GM13976 (cell line): ENCODE measurements at regions not wholly inside any gene's neighbourhood (a gene's known extent, or its start where the extent isn't known, plus 50 kb on each side); places are given as distances from the start of the nearest gene placed in this dataset.
"Not testable (repeated sequence)": the region's sequence is repeated elsewhere in the genome, so short reads cannot be mapped to it uniquely, and the experiment has no call there.

Source experiments
- DNase-seq: peaks from one replicate; pipeline ENCODE4 v3.0.0; 2012; ENCODE audit warnings: low spot score
- in situ Hi-C: fragments of 300-500 bp; cut with MboI; formaldehyde crosslinking; loops from one replicate; pipeline ENCODE4 v1.12.0; 2022; ENCODE audit warnings: low sequenced_read_pairs, mixed read lengths, inconsistent platforms; ENCODE audit not compliant: unreplicated experiment
- TF ChIP-seq, protein P1 (sequence below): IDR thresholded peaks from 2 replicates; pipeline ENCODE4 v1.5.1; 2012; ENCODE audit warnings: borderline replicate concordance, mild to moderate bottlenecking; ENCODE audit not compliant: insufficient read depth; ENCODE audit errors: extremely low read depth, missing control alignments, control extremely low read depth

DNA sequence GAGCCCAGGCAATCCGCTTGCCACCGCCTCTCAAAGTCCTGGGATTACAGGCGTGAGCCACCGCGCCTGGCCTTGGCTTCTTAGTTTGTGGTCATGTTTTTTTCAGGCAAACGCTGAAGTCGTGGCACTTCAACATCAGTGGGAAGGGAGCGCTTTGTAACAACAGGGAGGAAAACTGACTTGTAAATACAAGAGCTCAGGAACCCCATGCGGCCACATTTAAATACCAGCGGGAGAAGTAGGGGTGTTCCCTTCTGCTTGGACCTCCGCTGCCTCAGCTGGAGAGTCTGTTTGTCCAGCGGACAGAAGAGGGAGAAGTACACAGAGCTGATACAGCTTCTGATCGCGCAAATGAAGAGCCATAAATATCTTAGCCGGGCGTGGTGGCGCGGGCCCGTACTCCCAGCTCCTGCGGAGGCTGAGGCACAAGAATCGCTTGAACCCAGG lies 108.7 kb upstream of the KMT2C start:
- TF ChIP-seq, protein P1, sequence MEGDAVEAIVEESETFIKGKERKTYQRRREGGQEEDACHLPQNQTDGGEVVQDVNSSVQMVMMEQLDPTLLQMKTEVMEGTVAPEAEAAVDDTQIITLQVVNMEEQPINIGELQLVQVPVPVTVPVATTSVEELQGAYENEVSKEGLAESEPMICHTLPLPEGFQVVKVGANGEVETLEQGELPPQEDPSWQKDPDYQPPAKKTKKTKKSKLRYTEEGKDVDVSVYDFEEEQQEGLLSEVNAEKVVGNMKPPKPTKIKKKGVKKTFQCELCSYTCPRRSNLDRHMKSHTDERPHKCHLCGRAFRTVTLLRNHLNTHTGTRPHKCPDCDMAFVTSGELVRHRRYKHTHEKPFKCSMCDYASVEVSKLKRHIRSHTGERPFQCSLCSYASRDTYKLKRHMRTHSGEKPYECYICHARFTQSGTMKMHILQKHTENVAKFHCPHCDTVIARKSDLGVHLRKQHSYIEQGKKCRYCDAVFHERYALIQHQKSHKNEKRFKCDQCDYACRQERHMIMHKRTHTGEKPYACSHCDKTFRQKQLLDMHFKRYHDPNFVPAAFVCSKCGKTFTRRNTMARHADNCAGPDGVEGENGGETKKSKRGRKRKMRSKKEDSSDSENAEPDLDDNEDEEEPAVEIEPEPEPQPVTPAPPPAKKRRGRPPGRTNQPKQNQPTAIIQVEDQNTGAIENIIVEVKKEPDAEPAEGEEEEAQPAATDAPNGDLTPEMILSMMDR = no peak
- DNase-seq = no peak
- in situ Hi-C loops = no loop called here

DNA sequence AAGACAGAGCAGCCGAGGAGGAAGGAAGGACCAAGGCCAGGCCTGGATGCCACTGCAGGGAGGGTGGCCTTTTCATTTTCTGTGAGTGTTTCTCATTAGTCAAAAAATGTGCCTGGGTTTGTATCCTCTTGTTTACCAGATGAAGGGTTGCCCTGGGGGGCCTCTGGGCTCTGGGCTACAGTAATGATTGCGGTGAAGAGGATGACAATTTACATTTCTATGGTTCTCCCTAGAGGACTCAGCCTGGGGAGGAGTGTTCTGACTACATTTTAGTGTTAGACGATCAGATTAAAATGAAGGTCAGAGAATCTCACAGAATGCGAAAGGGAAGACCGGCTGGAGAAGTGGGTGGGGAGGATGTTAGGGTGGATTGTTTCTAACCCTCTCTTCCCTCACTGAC lies 108.0 kb upstream of the KMT2C start:
- DNase-seq = no peak
- TF ChIP-seq, protein P1 = no peak
- in situ Hi-C loops = no loop called here

DNA sequence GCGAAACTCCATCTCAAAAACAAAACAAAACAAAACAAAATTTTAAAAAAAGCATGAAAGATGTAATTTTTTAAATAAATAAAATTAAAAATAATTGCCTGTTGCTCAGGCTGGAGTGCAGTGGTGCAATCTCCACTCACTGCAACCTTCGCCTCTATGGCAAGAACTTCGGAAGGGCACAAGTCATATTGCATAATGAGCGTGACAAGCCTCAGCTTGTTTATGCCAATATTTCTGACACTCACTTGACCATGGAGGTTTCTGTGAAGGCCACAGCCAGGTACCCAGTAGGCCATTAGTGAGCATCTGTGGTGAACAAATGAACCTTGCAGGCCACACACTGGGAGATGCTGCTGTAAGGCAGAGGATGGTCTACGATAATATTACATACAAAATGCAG lies 106.1 kb upstream of the KMT2C start:
- TF ChIP-seq, protein P1 = no peak
- no peak for DNase-seq
- in situ Hi-C loops = no loop called here

DNA sequence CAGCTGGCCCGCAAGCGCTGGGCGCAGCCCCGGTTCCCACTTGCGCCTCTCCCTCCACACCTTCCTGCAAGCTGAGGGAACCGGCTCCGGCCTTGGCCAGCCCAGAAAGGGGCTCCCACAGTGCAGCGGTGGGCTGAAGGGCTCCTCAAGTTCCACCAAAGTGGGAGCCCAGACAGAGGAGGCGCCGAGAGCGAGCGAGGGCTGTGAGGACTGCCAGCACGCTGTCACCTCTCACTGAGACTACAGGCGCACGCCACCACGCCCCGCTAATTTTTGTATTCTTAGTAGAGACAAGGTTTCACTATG lies 103.3 kb upstream of the KMT2C start:
- in situ Hi-C loops, DNase-seq: not testable (repeated sequence)

DNA sequence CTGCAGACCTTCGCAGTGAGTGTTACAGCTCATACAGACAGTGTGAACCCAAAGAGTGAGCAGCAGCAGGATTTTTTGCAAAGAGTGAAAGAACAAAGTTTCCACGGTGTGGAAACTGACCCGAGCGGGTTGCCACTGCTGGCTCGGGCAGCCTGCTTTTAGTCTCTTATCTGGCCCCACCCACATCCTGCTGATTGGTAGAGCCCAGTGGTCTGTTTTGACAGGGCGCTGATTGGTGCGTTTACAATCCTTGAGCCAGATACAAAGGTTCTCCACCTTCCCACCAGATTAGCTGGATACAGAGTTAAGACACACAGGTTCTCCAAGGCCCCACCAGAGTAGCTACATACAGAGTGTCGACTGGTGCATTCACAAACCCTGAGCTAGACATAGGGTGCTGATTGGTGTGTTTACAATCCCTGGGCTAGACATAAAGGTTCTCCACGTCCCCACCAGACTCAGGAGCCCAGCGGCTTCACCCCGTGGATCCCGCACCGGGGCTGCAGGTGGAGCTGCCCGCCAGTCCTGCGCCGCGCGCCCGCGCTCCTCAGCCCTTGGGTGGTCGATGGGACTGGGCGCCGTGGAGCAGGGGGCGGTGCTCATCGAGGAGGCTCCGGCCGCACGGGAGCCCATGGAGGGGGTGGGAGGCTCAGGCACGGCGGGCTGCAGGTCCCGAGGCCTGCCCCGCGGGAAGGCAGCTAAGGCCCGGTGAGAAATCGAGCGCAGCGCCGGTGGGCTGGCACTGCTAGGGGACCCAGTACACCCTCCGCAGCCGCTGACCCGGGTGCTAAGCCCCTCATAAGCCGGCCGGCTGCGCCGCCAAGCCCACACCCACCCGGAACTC lies 102.8 kb upstream of the KMT2C start:
- in situ Hi-C loops, DNase-seq: not testable (repeated sequence)

DNA sequence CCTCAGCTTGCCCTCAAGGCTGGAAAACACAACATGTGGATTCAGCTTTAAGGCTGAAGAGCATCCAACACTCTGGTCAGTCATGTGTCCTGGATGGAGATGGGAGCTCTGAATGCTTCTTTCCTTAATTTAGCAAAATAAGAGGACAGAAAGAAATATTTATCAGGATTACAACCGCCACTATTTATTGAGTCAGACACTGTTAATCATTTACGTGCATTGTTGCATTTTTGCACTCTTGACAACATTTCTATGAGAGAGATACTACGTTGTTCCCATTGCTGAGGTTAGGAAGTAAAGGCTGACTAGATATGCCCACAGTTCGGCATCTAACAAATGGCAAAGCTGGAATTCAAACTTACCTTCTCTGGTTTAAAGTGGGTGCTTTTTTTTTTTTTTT lies 101.8 kb upstream of the KMT2C start:
- in situ Hi-C loops = no loop called here
- TF ChIP-seq, protein P1 = no peak
- DNase-seq = no peak

DNA sequence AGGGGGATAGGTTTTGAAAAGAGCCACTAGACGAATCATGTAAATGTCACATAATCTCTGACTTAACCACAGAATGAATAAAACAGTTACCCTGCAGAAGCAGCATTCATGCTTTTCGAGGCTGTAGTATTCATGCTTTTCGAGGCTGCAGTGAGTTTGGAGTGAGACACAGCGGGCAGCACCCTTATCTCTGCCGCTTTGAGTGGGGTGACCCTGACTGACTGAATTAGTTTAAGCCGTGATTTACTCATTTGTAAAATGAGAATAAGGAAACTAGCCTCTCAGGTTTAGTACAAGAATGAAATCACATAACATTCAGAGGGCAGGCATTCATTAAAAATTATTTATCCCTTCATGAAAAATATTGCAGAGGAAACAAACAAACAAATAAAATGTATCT lies 92.8 kb upstream of the KMT2C start:
- no peak for DNase-seq
- in situ Hi-C loops = no loop called here
- TF ChIP-seq, protein P1 = no peak

DNA sequence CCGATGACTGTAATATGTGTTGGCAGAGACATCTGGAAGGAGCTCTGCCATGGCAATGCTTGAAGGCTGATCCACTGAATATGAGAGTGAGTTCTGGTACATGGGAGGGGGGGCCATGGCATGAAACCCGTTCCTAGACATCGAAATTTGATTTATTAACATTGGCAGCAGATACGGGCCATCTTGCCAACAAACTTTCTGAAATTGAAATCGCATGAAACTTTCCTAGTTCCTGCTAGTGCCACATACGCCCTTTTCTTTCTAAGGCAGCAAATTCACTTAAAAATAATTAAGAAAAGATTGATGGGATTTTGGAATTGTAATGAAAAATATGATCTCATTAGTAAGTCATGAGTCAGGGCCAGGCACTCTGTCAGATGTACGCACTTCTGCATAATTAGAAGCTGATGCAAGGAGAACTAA lies 91.8 kb upstream of the KMT2C start:
- in situ Hi-C loops = no loop called here
- DNase-seq = no peak
- TF ChIP-seq, protein P1 = no peak
